HG03342 (cell line): ENCODE measurements at regions not wholly inside any gene's neighbourhood (a gene's known extent, or its start where the extent isn't known, plus 50 kb on each side); places are given as distances from the start of the nearest gene placed in this dataset.

Experiments
- ATAC-seq: cut with Tn5 transposase; IDR thresholded peaks from one replicate; pipeline ENCODE4 v1.9.1; 2021; ENCODE audit warnings: mild to moderate bottlenecking, moderate library complexity; ENCODE audit not compliant: unreplicated experiment

DNA sequence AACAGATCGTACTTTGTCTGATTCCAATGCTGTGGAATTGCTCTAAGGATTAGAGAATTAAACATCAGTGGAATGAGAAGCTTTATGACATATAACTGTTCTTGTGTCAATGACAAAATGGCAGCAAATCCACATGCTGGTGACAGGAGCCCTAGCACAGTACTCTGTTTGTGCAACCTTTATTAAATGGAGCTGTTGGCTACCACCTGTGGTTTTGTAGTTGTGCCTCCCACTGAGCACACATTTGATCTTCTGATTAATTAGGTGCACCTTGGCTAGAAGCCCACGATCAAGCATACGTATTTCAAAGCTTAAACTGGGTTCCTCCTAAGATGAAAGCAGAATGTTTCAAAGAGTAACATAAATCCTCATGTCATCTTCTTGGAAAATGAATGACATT, 394.0 kb upstream of the IGFBP7 start:
- no peak for ATAC-seq

DNA sequence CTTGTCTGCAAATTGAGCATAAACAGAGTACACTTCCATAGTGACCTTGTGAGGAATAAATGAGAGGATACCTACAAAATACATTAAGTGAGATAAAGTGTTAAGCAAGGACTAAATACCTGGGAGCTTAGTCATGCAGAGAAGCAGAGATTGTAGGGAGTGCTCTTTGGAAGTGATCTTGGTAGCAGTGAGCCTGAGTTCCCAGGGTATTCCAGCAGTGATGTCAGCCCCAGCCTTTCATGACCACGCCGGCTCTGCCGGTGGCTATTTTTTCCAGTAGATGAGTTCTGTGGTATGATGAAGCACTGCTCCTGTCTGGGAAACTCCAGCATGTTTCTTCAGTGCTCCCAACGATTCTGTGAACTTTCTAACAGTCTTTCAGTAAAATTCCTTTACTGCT, 391.5 kb upstream of the IGFBP7 start:
- no peak for ATAC-seq

GRCh38 chr4:57499786-57500185, 389.6 kb upstream of the IGFBP7 start:
- ATAC-seq: no peak

GRCh38 chr4:57498251-57498650, 388.1 kb upstream of the IGFBP7 start:
- no peak for ATAC-seq

GRCh38 chr4:57496697-57497471, 386.7 kb upstream of the IGFBP7 start:
- ATAC-seq: no peak

GRCh38 chr4:57494821-57495220, 384.6 kb upstream of the IGFBP7 start:
- no peak for ATAC-seq

- no peak for ATAC-seq
Observed at GRCh38 chr4:57492251-57492878, 382.2 kb upstream of the IGFBP7 start.

DNA sequence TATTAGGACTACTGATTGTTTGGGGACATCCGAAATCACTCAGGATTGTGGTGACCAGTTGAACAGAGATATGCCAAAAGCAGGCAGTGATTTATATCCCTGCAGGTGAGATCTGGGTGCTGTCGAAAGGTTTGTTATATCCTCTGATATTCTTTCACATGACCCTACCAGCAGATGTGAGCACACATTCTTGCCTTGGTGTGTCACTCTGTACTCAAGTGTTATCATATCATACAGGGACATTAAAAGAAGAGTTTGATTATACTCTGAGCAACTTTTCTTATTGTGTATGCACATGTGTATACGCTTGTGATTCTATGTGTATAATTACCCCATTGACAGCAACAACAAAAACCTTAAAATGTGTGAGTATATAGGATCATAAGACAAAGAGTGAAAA, 381.2 kb upstream of the IGFBP7 start:
- no peak for ATAC-seq

DNA sequence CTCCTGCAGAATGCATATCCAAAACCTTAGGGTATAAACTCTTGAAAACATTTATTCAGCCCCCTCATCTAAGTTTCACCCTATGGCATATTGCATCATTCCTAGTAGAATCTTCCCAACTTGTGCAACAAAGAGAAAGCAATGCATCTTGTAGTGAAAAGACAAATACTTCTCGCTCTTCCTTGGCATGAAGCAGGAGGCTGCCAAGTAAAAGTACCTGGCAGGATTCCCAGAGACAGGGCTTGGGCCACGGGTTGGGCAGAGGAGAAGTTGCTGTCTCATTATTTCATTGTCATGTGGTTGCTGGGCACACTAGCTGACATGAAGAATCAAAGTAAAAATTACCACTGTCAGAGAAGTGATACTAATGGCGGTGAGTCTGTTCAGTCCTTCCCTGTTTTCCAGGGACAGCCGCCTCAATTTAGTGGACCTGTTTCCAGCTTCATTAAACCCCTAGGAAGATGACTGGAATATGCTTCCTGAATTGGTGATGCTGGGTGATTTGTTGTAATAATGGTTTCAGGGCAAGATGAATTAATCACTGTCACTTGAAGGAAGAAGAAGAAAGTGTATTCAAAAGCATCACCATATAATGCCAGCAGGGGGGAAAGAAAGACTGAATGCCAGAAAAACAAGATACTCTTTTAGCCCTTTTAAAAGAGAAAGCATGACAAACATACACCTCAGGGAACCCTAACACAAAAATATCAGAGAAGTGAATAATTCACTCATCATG, 380.5 kb upstream of the IGFBP7 start:
- ATAC-seq: no peak

- no peak for ATAC-seq
Observed at GRCh38 chr4:57488366-57489162, 378.4 kb upstream of the IGFBP7 start.

GRCh38 chr4:57475424-57475823, 365.2 kb upstream of the IGFBP7 start:
- no peak for ATAC-seq

- no peak for ATAC-seq
Observed at GRCh38 chr4:57465321-57466056, 355.3 kb upstream of the IGFBP7 start.

- ATAC-seq: no peak
Observed at GRCh38 chr4:57462843-57463242, 352.7 kb upstream of the IGFBP7 start.

DNA sequence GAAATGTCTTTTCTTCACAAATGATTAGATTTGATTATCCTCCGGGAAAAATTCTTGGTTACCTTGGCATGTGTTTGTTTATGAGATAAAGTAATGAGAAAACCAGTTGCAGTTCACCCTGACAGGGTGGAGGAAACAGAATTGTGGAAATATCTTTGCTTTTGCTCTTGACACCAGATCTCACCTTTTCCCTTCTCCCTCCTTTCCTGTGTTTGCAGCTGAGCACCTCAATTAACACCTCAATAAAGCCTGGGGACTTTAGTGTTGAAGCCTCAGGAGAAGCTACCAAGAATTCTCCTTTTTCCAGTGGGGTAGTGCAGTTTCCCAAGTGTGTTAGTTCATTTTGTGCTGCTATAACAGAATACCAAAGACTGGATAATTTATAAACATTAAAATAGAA, 350.8 kb upstream of the IGFBP7 start:
- ATAC-seq: no peak

- ATAC-seq: no peak
Observed at GRCh38 chr4:57448901-57449300, 338.7 kb upstream of the IGFBP7 start.

DNA sequence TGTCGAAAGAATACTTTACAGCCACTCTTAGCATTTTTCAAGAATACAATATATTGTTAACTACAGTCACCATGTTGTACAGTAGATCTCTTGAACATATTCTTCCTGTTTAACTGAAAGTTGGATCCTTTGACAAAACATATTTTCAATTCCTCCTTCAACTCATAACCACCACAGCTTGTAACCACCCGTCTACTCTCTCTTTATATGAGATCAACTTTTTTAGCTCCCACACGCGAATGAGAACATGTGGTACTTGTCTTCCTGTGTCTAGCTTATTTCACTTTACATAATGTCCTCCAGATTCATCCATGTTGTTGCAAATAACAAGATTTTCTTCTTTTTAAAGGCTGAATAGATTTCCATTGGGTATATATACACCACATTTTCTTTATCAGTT, 338.3 kb upstream of the IGFBP7 start:
- ATAC-seq: no peak

DNA sequence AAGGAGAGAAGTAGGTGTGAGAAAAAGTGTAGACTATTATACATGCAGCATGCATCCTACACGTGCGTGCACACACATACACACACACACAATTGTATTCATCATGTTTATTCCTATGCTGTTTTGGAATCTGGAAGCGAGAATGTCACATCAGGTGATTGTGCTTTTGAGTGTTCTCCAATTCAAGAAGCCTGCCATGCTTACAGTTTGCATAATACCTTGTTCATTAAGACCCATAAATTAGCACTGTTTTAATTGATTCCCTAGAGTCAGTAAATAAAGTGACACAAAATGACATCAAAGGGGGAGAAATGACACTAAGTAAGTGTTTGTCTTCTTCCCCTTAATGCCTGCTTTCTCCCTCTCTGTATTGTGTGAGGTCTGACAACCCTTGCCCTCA, 336.1 kb upstream of the IGFBP7 start:
- ATAC-seq: no peak

DNA sequence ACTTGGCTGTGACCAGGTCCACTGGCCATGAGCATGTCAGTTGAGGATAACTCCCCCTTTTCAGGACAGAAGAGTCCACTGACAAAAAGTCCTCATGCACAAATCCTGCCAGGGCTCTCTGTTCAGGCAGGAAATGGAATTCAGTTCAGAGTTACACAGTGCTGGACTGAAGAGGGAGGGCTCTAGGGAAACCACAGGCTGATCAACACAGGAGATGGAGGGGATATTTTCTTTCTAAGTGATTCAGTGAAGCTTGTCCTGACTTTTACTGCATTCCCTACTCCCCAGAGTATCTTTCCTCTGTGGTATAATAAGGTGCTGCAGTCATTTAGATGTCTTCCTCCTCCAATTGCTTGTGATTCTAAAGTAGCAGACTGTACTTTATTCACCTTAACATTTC, 335.5 kb upstream of the IGFBP7 start:
- ATAC-seq: no peak

DNA sequence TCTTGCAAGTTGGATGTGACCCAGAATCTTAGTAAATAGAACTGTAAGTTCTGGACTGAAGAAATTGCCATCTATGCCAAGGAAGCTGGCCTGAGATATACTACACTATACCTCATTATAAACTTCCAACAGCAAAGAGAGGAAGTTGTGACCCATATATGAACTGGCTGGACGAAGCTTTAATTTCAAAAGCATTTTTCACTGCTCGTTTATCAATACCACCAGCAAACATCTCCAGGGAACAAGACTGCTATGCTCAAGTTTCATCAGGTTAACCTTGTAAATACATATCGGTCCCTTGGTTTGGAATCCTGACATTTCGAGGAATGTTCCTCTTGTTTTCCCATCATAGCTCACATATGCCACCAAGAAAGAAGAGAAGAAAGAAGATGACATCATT, 334.5 kb upstream of the IGFBP7 start:
- ATAC-seq: no peak

DNA sequence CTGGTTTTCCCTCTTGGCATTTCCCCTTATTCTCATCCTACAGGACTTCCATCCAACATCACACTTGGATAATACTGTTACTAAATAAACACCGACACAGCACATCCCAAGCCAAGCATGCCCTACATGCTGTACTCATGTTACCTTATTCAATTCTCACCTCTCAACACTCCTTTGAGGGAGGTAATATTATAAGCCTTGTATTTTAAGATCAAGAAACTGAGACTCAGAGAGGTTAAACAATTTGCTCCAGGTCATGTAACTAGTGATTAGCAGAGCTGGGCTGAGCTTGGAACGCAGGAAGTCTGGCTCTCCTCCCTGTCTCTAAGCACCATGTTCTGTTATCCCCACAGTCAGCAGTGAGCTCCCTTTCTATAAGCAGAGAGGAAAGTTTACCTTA, 333.6 kb upstream of the IGFBP7 start:
- no peak for ATAC-seq

- no peak for ATAC-seq
Observed at GRCh38 chr4:57443308-57443707, 333.1 kb upstream of the IGFBP7 start.
